Fibroblast of lung (primary cell): ENCODE measurements at regions not wholly inside any gene's neighbourhood (a gene's known extent, or its start where the extent isn't known, plus 50 kb on each side); places are given as distances from the start of the nearest gene placed in this dataset.
A peak's percentile ranks its signal among the peaks of the same experiment; 100 is the strongest.

Experiments
- DNase-seq, 2 donors: peaks; one replicate each; pipeline versions ENCODE4 v3.0.0 to v3.0.0-alpha.2; 2010; ENCODE audit warnings: low read depth in 2 of 2
- H2AFZ ChIP-seq: 2 replicates; pipeline ENCODE4 v1.5.1; 2012; ENCODE audit warnings: low read length, control low read depth, inconsistent platforms
- H3K27ac ChIP-seq: 2 replicates; pipeline ENCODE4 v1.5.1; 2011; ENCODE audit warnings: low read length, control low read depth; ENCODE audit not compliant: insufficient read depth
- H3K27me3 ChIP-seq: 2 replicates; pipeline ENCODE4 v1.5.1; 2011; ENCODE audit warnings: mild to moderate bottlenecking, low read length; ENCODE audit not compliant: control insufficient read depth, insufficient read depth
- H3K36me3 ChIP-seq: 2 replicates; pipeline ENCODE4 v1.5.1; 2011; ENCODE audit warnings: low read length; ENCODE audit not compliant: control insufficient read depth, insufficient read depth
- H3K4me1 ChIP-seq: 2 replicates; pipeline ENCODE4 v1.5.1; 2011; ENCODE audit warnings: low read length; ENCODE audit not compliant: control insufficient read depth, insufficient read depth; ENCODE audit errors: extremely low read depth
- H3K4me2 ChIP-seq: 2 replicates; pipeline ENCODE4 v1.5.1; 2011; ENCODE audit warnings: low read length, control low read depth; ENCODE audit not compliant: insufficient read depth; ENCODE audit errors: extremely low read depth
- H3K4me3 ChIP-seq, 4 experiments: fragments of 200-600 bp in 1 of 4; sonication (generic) in 1 of 4; replicated peaks in 1 of 4; 2 replicates each; pipeline ENCODE4 v1.5.1; 2011 to 2016; ENCODE audit warnings: low read length in 4 of 4, low read depth in 3 of 4, mild to moderate bottlenecking in 3 of 4, control low read depth in 2 of 4, inconsistent platforms in 1 of 4, mixed read lengths in 1 of 4; ENCODE audit not compliant: insufficient read depth in 1 of 4; ENCODE audit errors: control extremely low read depth in 1 of 4
- H3K79me2 ChIP-seq: 2 replicates; pipeline ENCODE4 v1.5.1; 2012; ENCODE audit warnings: mild to moderate bottlenecking, low read length, inconsistent platforms; ENCODE audit not compliant: control insufficient read depth, insufficient read depth
- H3K9ac ChIP-seq: 2 replicates; pipeline ENCODE4 v1.5.1; 2011; ENCODE audit warnings: mild to moderate bottlenecking, low read length, control low read depth; ENCODE audit not compliant: insufficient read depth
- H3K9me3 ChIP-seq: 2 replicates; pipeline ENCODE4 v1.5.1; 2012; ENCODE audit warnings: low read depth, low read length; ENCODE audit not compliant: control insufficient read depth, insufficient read depth
- H4K20me1 ChIP-seq: 2 replicates; pipeline ENCODE4 v1.5.1; 2011; ENCODE audit warnings: low read length; ENCODE audit not compliant: control insufficient read depth, insufficient read depth; ENCODE audit errors: extremely low read depth
- CTCF ChIP-seq, 2 donors: IDR thresholded peaks in 1 of 2; conservative IDR thresholded peaks in 1 of 2; 1 replicate in 1 of 2; 2 replicates in 1 of 2; pipeline ENCODE4 v1.5.1; 2011 to 2012; ENCODE audit warnings: low read length in 2 of 2, control low read depth in 1 of 2, inconsistent platforms in 1 of 2, low read depth in 1 of 2, mild to moderate bottlenecking in 1 of 2
- EZH2 ChIP-seq: IDR thresholded peaks from 2 replicates; pipeline ENCODE4 v1.5.1; 2012; ENCODE audit warnings: low read length, control low read depth, mild to moderate bottlenecking; ENCODE audit errors: missing control alignments

GRCh38 chr5:98425640-98426039 lies 347.8 kb upstream of the RGMB start:
- Histone ChIP-seq H3K4me1 (peaks cover 16% of the 10 kb centered on the region), H3K27ac (no peak overlapping the region), H3K79me2 (no peaks in the 10 kb centered on the region), H3K9me3 (no peaks in the 10 kb centered on the region), H4K20me1 (no peaks in the 10 kb centered on the region), H3K4me3 (no peak overlapping the region), H3K4me2 (no peak overlapping the region), H3K27me3 (no peaks in the 10 kb centered on the region), H2AFZ (no peak overlapping the region), H3K36me3 (no peaks in the 10 kb centered on the region), H3K9ac (no peak overlapping the region)
- TF ChIP-seq CTCF (conservative IDR thresholded peaks at IDR 0.05 in 1 of 2, IDR thresholded peaks at IDR 0.05 in 1 of 2; ENCODE audit: low read depth in 1 of 2, low read length in 2 of 2): no peak
- no peak for TF ChIP-seq EZH2
- no peak for DNase-seq

DNA sequence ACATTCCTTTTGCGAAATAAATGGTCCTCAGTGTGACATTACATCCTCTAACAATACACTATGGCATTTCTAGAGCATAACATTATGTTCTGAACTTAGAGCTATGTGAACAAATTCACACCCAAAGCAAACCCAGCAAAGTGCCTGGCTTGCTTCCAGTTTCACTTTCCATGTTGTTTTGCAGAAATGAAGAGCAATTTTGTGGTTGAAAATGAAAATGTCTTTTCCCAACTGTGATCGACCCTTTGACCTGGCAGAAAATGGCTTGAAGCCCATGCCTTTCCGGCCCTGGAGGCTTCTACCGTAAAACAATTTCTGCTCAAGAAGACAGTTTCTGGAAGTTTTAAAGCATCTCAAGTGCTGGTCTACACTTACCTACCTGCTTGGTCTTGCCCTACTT lies 344.7 kb upstream of the RGMB start:
- no peaks in the 10 kb centered on the region for H4K20me1 ChIP-seq
- H3K4me2 ChIP-seq: peak overlapping the region; percentile 48
- H3K27me3 ChIP-seq: no peaks in the 10 kb centered on the region
- H3K79me2 ChIP-seq: no peaks in the 10 kb centered on the region
- TF ChIP-seq CTCF (conservative IDR thresholded peaks at IDR 0.05 in 1 of 2, IDR thresholded peaks at IDR 0.05 in 1 of 2; ENCODE audit: low read depth in 1 of 2, low read length in 2 of 2) (no peak), EZH2 (no peak)
- no peaks in the 10 kb centered on the region for H3K9me3 ChIP-seq
- H3K4me3 ChIP-seq: no peak overlapping the region
- H2AFZ ChIP-seq: no peak overlapping the region
- no peak overlapping the region for H3K9ac ChIP-seq
- peak overlapping the region; percentile 5 for H3K27ac ChIP-seq
- peak; percentile 74 to 98 for DNase-seq
- no peaks in the 10 kb centered on the region for H3K36me3 ChIP-seq
- peaks cover 23% of the 10 kb centered on the region for H3K4me1 ChIP-seq

- H3K79me2 ChIP-seq: no peaks in the 10 kb centered on the region
- TF ChIP-seq CTCF (conservative IDR thresholded peaks at IDR 0.05 in 1 of 2, IDR thresholded peaks at IDR 0.05 in 1 of 2; ENCODE audit: low read depth in 1 of 2, low read length in 2 of 2): no peak
- no peak for TF ChIP-seq EZH2
- DNase-seq: no peak
- H3K4me3 ChIP-seq: no peak overlapping the region
- H3K27ac ChIP-seq: no peak overlapping the region
- H3K9ac ChIP-seq: no peak overlapping the region
- no peaks in the 10 kb centered on the region for H3K27me3 ChIP-seq
- H3K4me1 ChIP-seq: peaks cover 15% of the 10 kb centered on the region
- no peaks in the 10 kb centered on the region for H3K36me3 ChIP-seq
- H4K20me1 ChIP-seq: no peaks in the 10 kb centered on the region
- H3K9me3 ChIP-seq: no peaks in the 10 kb centered on the region
- no peak overlapping the region for H2AFZ ChIP-seq
- H3K4me2 ChIP-seq: no peak overlapping the region
Measured at GRCh38 chr5:98432378-98432777, 341.1 kb upstream of the RGMB start.
